Natural killer cell (primary cell): ENCODE measurements at regions not wholly inside any gene's neighbourhood (a gene's known extent, or its start where the extent isn't known, plus 50 kb on each side); places are given as distances from the start of the nearest gene placed in this dataset.

Experiments
- ATAC-seq, 3 donors: fragments of 150-1000 bp in 2 of 3; fragments of 200-7000 bp in 1 of 3; cut with Tn5 transposase; 1 replicate in 1 of 3; 2 replicates in 2 of 3; pipeline ENCODE4 v1.10.0; 2021; ENCODE audit warnings: mild to moderate bottlenecking in 2 of 3, moderate library complexity in 2 of 3
- DNase-seq, 2 donors: peaks; one replicate each; pipeline versions ENCODE4 v3.0.0 to v3.0.0-alpha.2; 2013 to 2021; ENCODE audit warnings: mixed read lengths in 1 of 2
- H3K27ac ChIP-seq: one replicate; pipeline ENCODE4 v1.5.1; 2013; ENCODE audit warnings: mild to moderate bottlenecking, low read length
- H3K27me3 ChIP-seq: one replicate; pipeline ENCODE4 v1.6.1; 2013; ENCODE audit warnings: low read length; ENCODE audit not compliant: control insufficient read depth, insufficient read depth
- H3K36me3 ChIP-seq: one replicate; pipeline ENCODE4 v1.6.1; 2013; ENCODE audit warnings: low read length; ENCODE audit not compliant: control insufficient read depth, insufficient read depth
- H3K4me1 ChIP-seq: one replicate; pipeline ENCODE4 v1.6.1; 2013; ENCODE audit warnings: low read length; ENCODE audit not compliant: control insufficient read depth, insufficient read depth
- H3K4me3 ChIP-seq: one replicate; pipeline ENCODE4 v1.5.1; 2013; ENCODE audit warnings: low read length
- H3K9me3 ChIP-seq: one replicate; pipeline ENCODE4 v1.6.1; 2013; ENCODE audit warnings: low read length; ENCODE audit not compliant: control insufficient read depth, insufficient read depth
- H3K27ac Mint-ChIP-seq, 2 donors: one replicate each; pipeline ENCODE4 v1.8.0; 2022; ENCODE audit warnings: mild to moderate bottlenecking in 2 of 2, mixed read lengths in 2 of 2, moderate library complexity in 1 of 2
- H3K27me3 Mint-ChIP-seq, 2 donors: one replicate each; pipeline ENCODE4 v1.8.0; 2022; ENCODE audit warnings: low read depth in 2 of 2, mixed read lengths in 2 of 2
- H3K36me3 Mint-ChIP-seq: one replicate; pipeline ENCODE4 v1.8.0; 2022; ENCODE audit warnings: mixed read lengths
- H3K4me1 Mint-ChIP-seq, 2 donors: one replicate each; pipeline ENCODE4 v1.8.0; 2022; ENCODE audit warnings: mixed read lengths in 2 of 2
- H3K4me3 Mint-ChIP-seq: one replicate; pipeline ENCODE4 v1.8.0; 2022; ENCODE audit warnings: mild to moderate bottlenecking, moderate library complexity, mixed read lengths
- H3K9me3 Mint-ChIP-seq, 2 donors: one replicate each; pipeline ENCODE4 v1.8.0; 2022; ENCODE audit warnings: mixed read lengths in 2 of 2
- WGBS: methylation state at CpG from one replicate; pipeline ENCODE4 v1.1.7; 2013; ENCODE audit warnings: missing lambda C conversion rate; ENCODE audit not compliant: insufficient coverage; 5-methylcytosine and 5-hydroxymethylcytosine counted together
- intact Hi-C: fragments of 100-400 bp; cut with micrococcal nuclease; formaldehyde crosslinking; loops from one replicate; pipeline ENCODE4 v1.14.2; 2022
- TF ChIP-seq, protein P1 (sequence below): fragments of 200-600 bp; IDR thresholded peaks from one replicate; pipeline ENCODE4 v1.8.0; 2022; ENCODE audit warnings: antibody characterized with exemption

DNA sequence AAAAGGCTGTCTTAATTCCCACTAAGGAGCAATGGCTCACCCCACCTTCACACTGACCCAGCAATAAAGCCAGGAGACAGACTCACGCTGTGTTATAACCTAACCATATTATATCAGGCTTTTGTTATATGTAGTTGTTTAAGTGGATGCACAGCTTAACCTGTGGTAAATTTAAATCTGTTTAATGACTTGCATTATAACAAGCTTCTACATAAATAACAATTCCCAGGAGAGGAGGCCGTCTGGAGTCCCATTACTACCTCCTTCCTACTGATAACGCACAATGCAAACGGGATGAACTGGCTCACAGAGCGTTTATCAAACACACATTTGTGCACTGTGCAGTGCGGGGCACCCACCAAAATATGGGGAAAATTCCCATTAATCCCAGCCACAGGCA, 102.1 kb upstream of the MGMT start:
- 78% methylated on average over 5 of the region's 6 CpGs for WGBS
- ATAC-seq = no peak

DNA sequence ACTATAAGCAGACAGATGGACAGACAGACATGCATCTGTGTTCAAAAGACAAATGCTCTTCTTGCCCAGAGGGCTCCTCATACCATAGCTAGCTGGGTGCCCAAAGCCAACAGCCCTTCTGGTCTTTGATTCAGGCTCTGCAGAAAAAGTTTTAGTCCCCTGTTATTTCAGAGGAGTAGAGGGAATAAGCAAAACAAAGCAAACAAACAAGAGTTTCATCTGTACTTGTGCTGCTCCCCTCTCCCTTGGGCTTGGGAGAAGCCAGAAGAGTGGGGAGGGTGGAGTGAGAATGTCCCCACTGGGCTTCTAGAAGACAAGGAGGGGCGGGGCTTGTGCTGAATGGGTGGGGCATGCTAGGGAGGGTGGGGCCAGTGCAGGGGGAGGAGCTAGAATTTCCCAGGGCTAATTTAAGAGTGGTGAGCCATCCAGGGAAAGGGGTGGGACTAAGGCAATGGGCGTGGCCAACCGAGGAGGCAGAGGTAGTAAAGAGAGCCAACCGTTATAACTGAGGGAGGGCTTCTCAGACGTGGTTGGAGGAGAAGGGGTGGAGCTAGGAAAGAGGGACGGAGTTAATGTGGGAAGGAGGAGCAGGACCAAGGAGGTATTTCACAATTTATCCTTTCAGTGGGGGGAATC, 101.2 kb upstream of the MGMT start:
- Histone ChIP-seq H3K27ac (no peak overlapping the region), H3K9me3 (no peaks in the 10 kb centered on the region), H3K4me3 (no peak overlapping the region), H3K36me3 (no peaks in the 10 kb centered on the region), H3K4me1 (no peaks in the 10 kb centered on the region), H3K27me3 (no peaks in the 10 kb centered on the region)
- Mint-ChIP-seq H3K4me3 (no peak overlapping the region), H3K27ac (no peak overlapping the region), H3K4me1 (no peaks in the 10 kb centered on the region), H3K36me3 (no peaks in the 10 kb centered on the region), H3K9me3 (no peaks in the 10 kb centered on the region), H3K27me3 (peaks cover 14 to 25% of the 10 kb centered on the region in 2 donors)
- WGBS = 86% methylated on average over 6 of the region's 6 CpGs
- TF ChIP-seq, protein P1, sequence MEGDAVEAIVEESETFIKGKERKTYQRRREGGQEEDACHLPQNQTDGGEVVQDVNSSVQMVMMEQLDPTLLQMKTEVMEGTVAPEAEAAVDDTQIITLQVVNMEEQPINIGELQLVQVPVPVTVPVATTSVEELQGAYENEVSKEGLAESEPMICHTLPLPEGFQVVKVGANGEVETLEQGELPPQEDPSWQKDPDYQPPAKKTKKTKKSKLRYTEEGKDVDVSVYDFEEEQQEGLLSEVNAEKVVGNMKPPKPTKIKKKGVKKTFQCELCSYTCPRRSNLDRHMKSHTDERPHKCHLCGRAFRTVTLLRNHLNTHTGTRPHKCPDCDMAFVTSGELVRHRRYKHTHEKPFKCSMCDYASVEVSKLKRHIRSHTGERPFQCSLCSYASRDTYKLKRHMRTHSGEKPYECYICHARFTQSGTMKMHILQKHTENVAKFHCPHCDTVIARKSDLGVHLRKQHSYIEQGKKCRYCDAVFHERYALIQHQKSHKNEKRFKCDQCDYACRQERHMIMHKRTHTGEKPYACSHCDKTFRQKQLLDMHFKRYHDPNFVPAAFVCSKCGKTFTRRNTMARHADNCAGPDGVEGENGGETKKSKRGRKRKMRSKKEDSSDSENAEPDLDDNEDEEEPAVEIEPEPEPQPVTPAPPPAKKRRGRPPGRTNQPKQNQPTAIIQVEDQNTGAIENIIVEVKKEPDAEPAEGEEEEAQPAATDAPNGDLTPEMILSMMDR = no peak
- DNase-seq (no peak), ATAC-seq (no peak)
- intact Hi-C loops = no loop called here

More for the DNA sequence above, 102.1 kb upstream of the MGMT start:
- no peak overlapping the region for H3K27ac Mint-ChIP-seq
- Histone ChIP-seq H3K27me3 (no peaks in the 10 kb centered on the region), H3K27ac (no peak overlapping the region), H3K4me3 (no peak overlapping the region), H3K4me1 (no peaks in the 10 kb centered on the region), H3K9me3 (no peaks in the 10 kb centered on the region), H3K36me3 (no peaks in the 10 kb centered on the region)
- H3K36me3 Mint-ChIP-seq = no peaks in the 10 kb centered on the region
- H3K4me3 Mint-ChIP-seq = no peak overlapping the region
- H3K4me1 Mint-ChIP-seq = no peaks in the 10 kb centered on the region
- TF ChIP-seq, protein P1 = no peak
- no peak for DNase-seq
- intact Hi-C loops = no loop called here
- H3K27me3 Mint-ChIP-seq = peaks cover 11 to 25% of the 10 kb centered on the region in 2 donors
- H3K9me3 Mint-ChIP-seq = no peaks in the 10 kb centered on the region

DNA sequence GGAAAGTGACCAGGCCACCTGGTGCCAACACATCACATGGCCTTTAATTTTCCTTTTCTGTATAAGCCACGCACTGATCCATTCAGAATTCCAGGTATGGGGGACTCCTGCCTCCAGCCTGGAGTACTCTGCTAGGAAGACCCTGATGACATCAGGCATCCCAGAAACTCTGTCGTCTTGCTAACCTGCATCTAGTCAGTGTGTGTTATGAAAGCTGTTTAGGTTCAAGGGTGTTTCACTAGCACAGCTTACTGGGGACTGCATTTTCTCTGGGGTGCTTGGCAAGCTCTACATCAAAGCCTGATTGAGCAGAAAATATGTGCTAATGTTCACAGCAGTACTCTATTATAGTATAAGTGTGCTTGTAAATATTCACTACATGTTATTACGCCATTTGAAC, 100.6 kb upstream of the MGMT start:
- Histone ChIP-seq H3K27me3 (no peaks in the 10 kb centered on the region), H3K36me3 (no peaks in the 10 kb centered on the region), H3K4me1 (no peaks in the 10 kb centered on the region), H3K4me3 (no peak overlapping the region), H3K27ac (no peak overlapping the region), H3K9me3 (no peaks in the 10 kb centered on the region)
- Mint-ChIP-seq H3K4me3 (no peak overlapping the region), H3K36me3 (no peaks in the 10 kb centered on the region), H3K27ac (no peak overlapping the region), H3K9me3 (no peaks in the 10 kb centered on the region), H3K4me1 (no peaks in the 10 kb centered on the region), H3K27me3 (peaks cover 18 to 30% of the 10 kb centered on the region in 2 donors)
- 95% methylated on average over 3 of the region's 3 CpGs for WGBS
- intact Hi-C loops = no loop called here
- ATAC-seq (no peak), DNase-seq (no peak)
- TF ChIP-seq, protein P1 = no peak

DNA sequence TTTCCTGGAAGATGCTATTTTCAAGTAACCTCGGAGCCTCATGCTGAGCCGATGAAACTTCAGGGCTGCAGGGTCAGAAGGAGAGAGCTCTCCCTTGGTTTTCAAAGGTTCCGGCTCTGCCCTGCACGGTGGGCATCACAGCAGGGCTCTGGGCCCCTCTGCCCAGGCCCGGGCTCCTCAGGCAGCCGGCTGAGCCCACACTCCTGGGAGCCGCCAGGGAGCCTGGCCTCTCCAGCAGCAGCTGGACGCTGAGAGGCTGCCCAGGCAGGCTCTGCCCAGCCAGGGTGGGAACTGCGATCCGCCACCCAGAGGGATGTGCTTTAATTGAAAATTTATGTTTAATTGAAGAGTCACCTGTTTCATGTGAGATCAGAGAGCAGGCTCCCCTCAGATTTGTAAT, 97.5 kb upstream of the MGMT start:
- Histone ChIP-seq H3K36me3 (no peaks in the 10 kb centered on the region), H3K4me1 (no peaks in the 10 kb centered on the region), H3K27ac (no peak overlapping the region), H3K4me3 (no peak overlapping the region), H3K9me3 (no peaks in the 10 kb centered on the region), H3K27me3 (peaks cover 7% of the 10 kb centered on the region)
- TF ChIP-seq, protein P1 = no peak
- H3K4me1 Mint-ChIP-seq = no peaks in the 10 kb centered on the region
- no peaks in the 10 kb centered on the region for H3K9me3 Mint-ChIP-seq
- DNase-seq = no peak
- no peak overlapping the region for H3K4me3 Mint-ChIP-seq
- intact Hi-C loops = no loop called here
- 87% methylated on average over 10 of the region's 10 CpGs for WGBS
- no peak for ATAC-seq
- H3K27ac Mint-ChIP-seq = no peak overlapping the region
- peaks cover 23 to 51% of the 10 kb centered on the region in 2 donors for H3K27me3 Mint-ChIP-seq
- no peaks in the 10 kb centered on the region for H3K36me3 Mint-ChIP-seq
